GM12878 (cell line): ENCODE measurements at regions not wholly inside any gene's neighbourhood (a gene's known extent, or its start where the extent isn't known, plus 50 kb on each side); places are given as distances from the start of the nearest gene placed in this dataset.

ENCODE experiments used
- ATAC-seq: fragments of 200-7000 bp; cut with Tn5 transposase; 3 replicates; pipeline ENCODE4 v1.9.1; 2020; ENCODE audit warnings: mild to moderate bottlenecking, moderate library complexity
- BruUV-seq: library from RNA; stranded (reverse); fragments of 400-500 nt; replicated peaks from 2 replicates; lab custom pipeline; 2021; lab: Mats Ljungman, UMichigan
- CTCF ChIA-PET: fragments of 300-600 bp; sonication (Branson Sonifier 250); formaldehyde crosslinking; extraction: SDS; loops from one replicate; lab custom pipeline; 2021; ENCODE audit warnings: inconsistent platforms; lab: Yijun Ruan, JAX
- POLR2A ChIA-PET: fragments of 350-600 bp; formaldehyde crosslinking; extraction: SDS; loops from one replicate; lab custom pipeline; 2021; ENCODE audit warnings: inconsistent platforms; lab: Charles Lee
- RAD21 ChIA-PET: fragments of 300-600 bp; sonication (Branson Sonifier 250); formaldehyde crosslinking; loops from one replicate; lab custom pipeline; 2023; ENCODE audit warnings: antibody characterized with exemption; ENCODE audit not compliant: unreplicated experiment; lab: Charles Lee
- SMC1A ChIA-PET: fragments of 300-600 bp; sonication (Branson Sonifier 250); formaldehyde crosslinking; loops from one replicate; lab custom pipeline; 2023; ENCODE audit not compliant: unreplicated experiment, uncharacterized antibody; lab: Charles Lee
- DNase-seq: peaks from one replicate; pipeline ENCODE4 v3.0.0-alpha.2; 2011; ENCODE audit warnings: low read depth, low spot score
- FAIRE-seq: peaks from 3 replicates; lab custom pipeline; 2011; peaks lifted over from hg19 to GRCh38; lab: Jason Lieb, UNC
- H2AFZ ChIP-seq: 2 replicates; pipeline ENCODE4 v1.6.0; 2011; ENCODE audit warnings: low read depth, low read length, control low read depth; ENCODE audit not compliant: control insufficient read depth
- H3K27ac ChIP-seq: 2 replicates; pipeline ENCODE4 v1.5.1; 2011; ENCODE audit warnings: control low read depth; ENCODE audit not compliant: control insufficient read depth, insufficient read depth
- H3K27me3 ChIP-seq, 2 experiments: replicated peaks in 1 of 2; 2 replicates each; pipeline versions ENCODE4 v1.6.0 to v1.6.1; 2011; ENCODE audit warnings: low read length in 1 of 2; ENCODE audit not compliant: control insufficient read depth in 2 of 2, insufficient read depth in 2 of 2
- H3K36me3 ChIP-seq, 2 experiments: 2 replicates each; pipeline ENCODE4 v1.5.1; 2011; ENCODE audit warnings: low read length in 1 of 2; ENCODE audit not compliant: control insufficient read depth in 2 of 2, insufficient read depth in 2 of 2
- H3K4me1 ChIP-seq: 2 replicates; pipeline ENCODE4 v1.6.1; 2011; ENCODE audit warnings: mild to moderate bottlenecking, low read length, moderate library complexity, mixed read lengths; ENCODE audit not compliant: control insufficient read depth, insufficient read depth
- H3K4me2 ChIP-seq: 2 replicates; pipeline ENCODE4 v1.6.0; 2011; ENCODE audit warnings: control low read depth; ENCODE audit not compliant: control insufficient read depth, insufficient read depth
- H3K4me3 ChIP-seq: fragments of 200-600 bp; sonication (generic); 2 replicates; pipeline ENCODE4 v1.5.1; 2016
- H3K79me2 ChIP-seq: 2 replicates; pipeline ENCODE4 v1.6.0; 2011; ENCODE audit warnings: low read length; ENCODE audit not compliant: control insufficient read depth, insufficient read depth
- H3K9ac ChIP-seq: 2 replicates; pipeline ENCODE4 v1.8.0; 2011; ENCODE audit warnings: low read length, control low read depth, mixed read lengths; ENCODE audit not compliant: control insufficient read depth, insufficient read depth
- H3K9me3 ChIP-seq: replicated peaks from 3 replicates; pipeline ENCODE4 v1.5.1; 2011; ENCODE audit warnings: mild to moderate bottlenecking, low read length; ENCODE audit not compliant: control insufficient read depth, insufficient read depth
- H4K20me1 ChIP-seq: 2 replicates; pipeline ENCODE4 v1.6.0; 2011; ENCODE audit not compliant: control insufficient read depth, insufficient read depth
- CHD1 ChIP-seq: IDR thresholded peaks from 2 replicates; pipeline ENCODE4 v1.6.1; 2012; ENCODE audit warnings: low read depth, low read length, improper control_type of control experiment
- CREM ChIP-seq: IDR thresholded peaks from 2 replicates; pipeline ENCODE4 v1.6.1; 2014; ENCODE audit warnings: antibody characterized with exemption, low read depth
- KAT2A ChIP-seq: conservative IDR thresholded peaks from 2 replicates; pipeline ENCODE4 v1.6.1; 2011; ENCODE audit warnings: low read depth, low read length; ENCODE audit not compliant: control insufficient read depth
- MTA3 ChIP-seq: IDR thresholded peaks from 2 replicates; pipeline ENCODE4 v1.6.1; 2012; ENCODE audit warnings: low read length, inconsistent platforms, borderline replicate concordance
- POLR2AphosphoS5 ChIP-seq: IDR thresholded peaks from 2 replicates; pipeline ENCODE4 v1.6.1; 2011; ENCODE audit warnings: mild to moderate bottlenecking, low read length, inconsistent platforms
- SMAD1 ChIP-seq: fragments of 450-650 bp; IDR thresholded peaks from 2 replicates; pipeline ENCODE4 v1.6.1; 2018; ENCODE audit warnings: mild to moderate bottlenecking, low read depth; ENCODE audit not compliant: partially characterized antibody
- SREBF2 ChIP-seq: IDR thresholded peaks from 2 replicates; pipeline ENCODE4 v1.6.1; 2012; ENCODE audit warnings: mild to moderate bottlenecking, low read length
- STAT1 ChIP-seq: fragments of 450-650 bp; conservative IDR thresholded peaks from 2 replicates; pipeline ENCODE4 v1.6.1; 2014; ENCODE audit warnings: antibody characterized with exemption, mild to moderate bottlenecking
- STAT3 ChIP-seq: IDR thresholded peaks from 2 replicates; pipeline ENCODE4 v1.6.1; 2011; ENCODE audit warnings: low read depth, low read length, improper control_type of control experiment
- WGBS: methylation state at CpG from one replicate; pipeline ENCODE4 v1.1.6; 2016; ENCODE audit warnings: low lambda C conversion rate; ENCODE audit not compliant: insufficient replicate concordance, insufficient coverage; ENCODE audit errors: missing lambda C conversion rate; 5-methylcytosine and 5-hydroxymethylcytosine counted together
- in situ Hi-C: fragments of 300-500 bp; cut with MboI; formaldehyde crosslinking; loops from 9 replicates; pipeline ENCODE4 v1.14.3; 2018; ENCODE audit warnings: mixed read lengths
- intact Hi-C: fragments of 100-400 bp; cut with micrococcal nuclease; formaldehyde crosslinking; loops from one replicate; pipeline ENCODE4 v1.14.2; 2022; ENCODE audit not compliant: unreplicated experiment
- TF ChIP-seq, protein P1 (sequence below): IDR thresholded peaks from 2 replicates; pipeline ENCODE4 v1.6.1; 2012; ENCODE audit warnings: mild to moderate bottlenecking, low read depth, low read length
- TF ChIP-seq, protein P2 (sequence below): fragments of 450-650 bp; IDR thresholded peaks from 2 replicates; pipeline ENCODE4 v1.6.1; 2017; ENCODE audit warnings: low read depth, mild to moderate bottlenecking, moderate library complexity

DNA sequence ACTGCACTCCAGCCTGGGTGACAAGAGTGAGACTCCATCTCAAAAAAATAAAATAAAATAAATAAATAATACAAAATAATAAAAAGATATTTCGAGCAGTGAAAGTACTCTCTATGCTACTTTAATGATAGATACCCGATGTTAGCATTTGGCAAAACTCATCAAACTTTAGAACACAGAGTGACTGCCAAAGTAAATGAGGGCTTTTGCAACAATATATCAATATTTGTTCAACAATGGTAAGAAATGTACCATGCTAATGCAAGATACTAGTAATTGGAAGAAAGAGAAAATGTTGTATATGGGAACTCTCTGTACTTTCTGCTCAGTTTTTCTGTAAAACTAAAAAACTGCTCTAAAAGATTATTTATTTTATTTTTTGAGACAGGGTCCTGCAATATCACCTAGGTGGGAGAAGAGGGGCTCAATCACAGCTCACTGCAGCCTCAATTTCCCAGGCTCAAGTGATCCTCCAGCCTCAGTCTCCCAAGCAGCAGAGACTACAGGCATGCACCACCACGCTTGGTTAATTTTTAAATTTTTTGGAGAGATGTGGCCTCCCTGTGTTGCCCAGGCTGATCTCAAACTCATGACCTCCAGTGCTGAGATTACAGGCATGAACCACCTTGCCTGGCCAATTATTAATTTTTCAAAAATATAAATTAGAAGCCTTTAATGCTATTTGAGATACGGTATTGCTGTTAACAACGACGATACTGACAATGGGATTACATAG is 650.5 kb upstream of the NR2F2 start (continued):
- TF ChIP-seq, protein P1, sequence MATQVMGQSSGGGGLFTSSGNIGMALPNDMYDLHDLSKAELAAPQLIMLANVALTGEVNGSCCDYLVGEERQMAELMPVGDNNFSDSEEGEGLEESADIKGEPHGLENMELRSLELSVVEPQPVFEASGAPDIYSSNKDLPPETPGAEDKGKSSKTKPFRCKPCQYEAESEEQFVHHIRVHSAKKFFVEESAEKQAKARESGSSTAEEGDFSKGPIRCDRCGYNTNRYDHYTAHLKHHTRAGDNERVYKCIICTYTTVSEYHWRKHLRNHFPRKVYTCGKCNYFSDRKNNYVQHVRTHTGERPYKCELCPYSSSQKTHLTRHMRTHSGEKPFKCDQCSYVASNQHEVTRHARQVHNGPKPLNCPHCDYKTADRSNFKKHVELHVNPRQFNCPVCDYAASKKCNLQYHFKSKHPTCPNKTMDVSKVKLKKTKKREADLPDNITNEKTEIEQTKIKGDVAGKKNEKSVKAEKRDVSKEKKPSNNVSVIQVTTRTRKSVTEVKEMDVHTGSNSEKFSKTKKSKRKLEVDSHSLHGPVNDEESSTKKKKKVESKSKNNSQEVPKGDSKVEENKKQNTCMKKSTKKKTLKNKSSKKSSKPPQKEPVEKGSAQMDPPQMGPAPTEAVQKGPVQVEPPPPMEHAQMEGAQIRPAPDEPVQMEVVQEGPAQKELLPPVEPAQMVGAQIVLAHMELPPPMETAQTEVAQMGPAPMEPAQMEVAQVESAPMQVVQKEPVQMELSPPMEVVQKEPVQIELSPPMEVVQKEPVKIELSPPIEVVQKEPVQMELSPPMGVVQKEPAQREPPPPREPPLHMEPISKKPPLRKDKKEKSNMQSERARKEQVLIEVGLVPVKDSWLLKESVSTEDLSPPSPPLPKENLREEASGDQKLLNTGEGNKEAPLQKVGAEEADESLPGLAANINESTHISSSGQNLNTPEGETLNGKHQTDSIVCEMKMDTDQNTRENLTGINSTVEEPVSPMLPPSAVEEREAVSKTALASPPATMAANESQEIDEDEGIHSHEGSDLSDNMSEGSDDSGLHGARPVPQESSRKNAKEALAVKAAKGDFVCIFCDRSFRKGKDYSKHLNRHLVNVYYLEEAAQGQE, result no peak

- Histone ChIP-seq H3K4me1 (no peaks in the 10 kb centered on the region), H3K4me3 (no peak overlapping the region), H3K79me2 (no peaks in the 10 kb centered on the region), H4K20me1 (no peaks in the 10 kb centered on the region), H3K4me2 (no peak overlapping the region), H3K27me3 (no peaks in the 10 kb centered on the region), H3K9ac (no peak overlapping the region), H2AFZ (no peak overlapping the region), H3K27ac (no peak overlapping the region), H3K9me3 (no peaks in the 10 kb centered on the region; the same call in 2 of the 3 replicates), H3K36me3 (no peaks in the 10 kb centered on the region)
- no peak for ATAC-seq
- FAIRE-seq, result no peak
- TF ChIP-seq MTA3, result no peak
- no peak for TF ChIP-seq POLR2AphosphoS5
- no peak for TF ChIP-seq STAT3
- TF ChIP-seq, protein P2, sequence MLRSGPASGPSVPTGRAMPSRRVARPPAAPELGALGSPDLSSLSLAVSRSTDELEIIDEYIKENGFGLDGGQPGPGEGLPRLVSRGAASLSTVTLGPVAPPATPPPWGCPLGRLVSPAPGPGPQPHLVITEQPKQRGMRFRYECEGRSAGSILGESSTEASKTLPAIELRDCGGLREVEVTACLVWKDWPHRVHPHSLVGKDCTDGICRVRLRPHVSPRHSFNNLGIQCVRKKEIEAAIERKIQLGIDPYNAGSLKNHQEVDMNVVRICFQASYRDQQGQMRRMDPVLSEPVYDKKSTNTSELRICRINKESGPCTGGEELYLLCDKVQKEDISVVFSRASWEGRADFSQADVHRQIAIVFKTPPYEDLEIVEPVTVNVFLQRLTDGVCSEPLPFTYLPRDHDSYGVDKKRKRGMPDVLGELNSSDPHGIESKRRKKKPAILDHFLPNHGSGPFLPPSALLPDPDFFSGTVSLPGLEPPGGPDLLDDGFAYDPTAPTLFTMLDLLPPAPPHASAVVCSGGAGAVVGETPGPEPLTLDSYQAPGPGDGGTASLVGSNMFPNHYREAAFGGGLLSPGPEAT, result no peak
- no peak for TF ChIP-seq STAT1
- TF ChIP-seq CHD1, result no peak
- no peak for TF ChIP-seq KAT2A
- TF ChIP-seq CREM, result no peak
- TF ChIP-seq SREBF2, result no peak
- TF ChIP-seq SMAD1, result no peak
- no peak for DNase-seq
- RAD21 ChIA-PET, result no interaction called here
- in situ Hi-C loops (no loop called here), intact Hi-C loops (no loop called here)
- WGBS, result 3% methylated on average over 2 of the region's 2 CpGs
- POLR2A ChIA-PET, result no interaction called here
- CTCF ChIA-PET, result interaction anchor here (0.7 kb wide), 1 partner anchor 22 kb away, joined by 3 read pairs; no protein-coding TSS in a partner anchor
- SMC1A ChIA-PET, result no interaction called here
- BruUV-seq, result no TSS peak
Observed at GRCh38 chr15:95680728-95681127, 649.8 kb upstream of the NR2F2 start.
